Omental fat pad (tissue), 3 donors: ENCODE measurements at regions not wholly inside any gene's neighbourhood (a gene's known extent, or its start where the extent isn't known, plus 50 kb on each side); places are given as distances from the start of the nearest gene placed in this dataset.

Experiments
- ATAC-seq: fragments of 150-250 bp; one replicate; pipeline ENCODE4 v1.9.1; 2016; ENCODE audit warnings: mild to moderate bottlenecking, moderate library complexity; ENCODE audit not compliant: low FRiP score
- DNase-seq: peaks from one replicate; pipeline ENCODE4 v3.0.0-alpha.2; 2019; ENCODE audit warnings: low spot score
- CTCF ChIP-seq, 3 donors: fragments of 450-650 bp; IDR thresholded peaks; one replicate each; pipeline ENCODE4 v1.5.1; 2016 to 2017; ENCODE audit warnings: antibody characterized with exemption in 3 of 3, mild to moderate bottlenecking in 3 of 3, moderate library complexity in 2 of 3

GRCh38 chr2:226398580-226398979 lies 401.0 kb downstream of the IRS1 start:
- TF ChIP-seq CTCF (IDR thresholded peaks at IDR 0.05) = no peak
- no peak for ATAC-seq

GRCh38 chr2:226396541-226396940 lies 403.1 kb downstream of the IRS1 start:
- DNase-seq (no peak), ATAC-seq (no peak)
- TF ChIP-seq CTCF (IDR thresholded peaks at IDR 0.05) = no peak

More at GRCh38 chr2:226398580-226398979, 401.0 kb downstream of the IRS1 start:
- DNase-seq = no peak

GRCh38 chr2:226387499-226387942 lies 412.1 kb downstream of the IRS1 start:
- ATAC-seq = no peak
- no peak for TF ChIP-seq CTCF (IDR thresholded peaks at IDR 0.05)

GRCh38 chr2:226383461-226383860 lies 416.2 kb downstream of the IRS1 start:
- no peak for DNase-seq
- no peak for TF ChIP-seq CTCF (IDR thresholded peaks at IDR 0.05)
- no peak for ATAC-seq

More at GRCh38 chr2:226387499-226387942, 412.1 kb downstream of the IRS1 start:
- DNase-seq = no peak

GRCh38 chr2:226380679-226381078 lies 418.9 kb downstream of the IRS1 start:
- DNase-seq = no peak
- no peak for ATAC-seq
- no peak for TF ChIP-seq CTCF (IDR thresholded peaks at IDR 0.05)

- TF ChIP-seq CTCF (IDR thresholded peaks at IDR 0.05) = no peak
- DNase-seq (no peak), ATAC-seq (no peak)
These were observed 420.6 kb downstream of the IRS1 start for GRCh38 chr2:226378753-226379705.
